ENCODE measurements at regions not wholly inside any gene's neighbourhood (a gene's known extent, or its start where the extent isn't known, plus 50 kb on each side); places are given as distances from the start of the nearest gene placed in this dataset.

DNA sequence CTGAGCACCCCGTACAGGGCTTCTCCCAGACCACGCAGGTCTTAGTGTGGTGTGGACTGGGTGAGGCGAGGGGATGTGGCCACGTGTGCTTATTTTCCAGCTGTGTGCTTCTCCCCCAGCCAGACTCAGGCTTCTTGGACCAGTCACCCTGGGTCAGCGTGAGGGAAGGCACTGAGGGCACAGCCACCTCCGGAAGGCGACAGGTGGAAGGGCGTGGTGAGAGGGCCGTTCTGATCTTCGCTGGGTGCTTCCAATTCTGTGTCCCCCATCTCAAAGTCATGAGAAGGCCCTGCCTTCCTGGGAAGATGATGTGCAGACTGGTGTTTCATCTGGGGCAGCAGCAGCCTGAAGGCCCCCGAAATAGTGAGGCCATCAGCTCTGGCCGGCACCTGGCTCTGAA, 169.7 kb upstream of the MYCN start:
- no peaks in the 10 kb centered on the region for H3K9me3 ChIP-seq
- no peak for DNase-seq
- H3K4me3 ChIP-seq = no peak overlapping the region
- no peaks in the 10 kb centered on the region for H3K36me3 ChIP-seq (replicated peaks in 1 of 2; ENCODE audit: insufficient read depth in 1 of 2, low read depth in 2 of 2)
- WGBS, 2 donors = 73 to 84% methylated on average over 5 to 12 of the region's 12 CpGs
- H3K4me1 ChIP-seq = peaks cover 4% of the 10 kb centered on the region
- no peak for ATAC-seq
- intact Hi-C loops (cut with DNase I) = no loop called here
- H3K27me3 ChIP-seq = no peaks in the 10 kb centered on the region
- no peak overlapping the region for H3K27ac ChIP-seq
- TF ChIP-seq POLR2A (IDR thresholded peaks at IDR 0.05) (no peak), CTCF (IDR thresholded peaks at IDR 0.05) (no peak)

DNA sequence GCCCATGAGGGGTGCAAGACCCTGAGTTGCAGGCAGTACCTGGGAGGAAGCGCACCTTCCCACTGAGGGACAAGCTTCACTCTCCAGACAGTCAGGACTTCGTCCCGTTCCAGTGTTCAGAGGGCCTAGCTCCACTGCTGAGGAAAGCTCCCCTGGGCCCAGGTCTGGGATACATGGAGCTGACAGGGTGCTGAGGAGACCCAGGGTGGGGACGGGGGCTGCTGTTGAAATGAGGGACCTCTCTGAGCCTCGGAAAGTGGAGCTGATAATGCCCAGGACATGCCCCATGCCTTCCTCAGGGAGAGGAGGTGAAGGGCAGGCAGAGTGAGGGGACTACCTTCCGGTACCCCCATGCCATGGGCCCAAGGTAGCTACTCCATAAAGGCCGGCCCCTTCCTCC, 169.2 kb upstream of the MYCN start:
- Histone ChIP-seq H3K4me3 (no peak overlapping the region), H3K36me3 (replicated peaks in 1 of 2; ENCODE audit: insufficient read depth in 1 of 2, low read depth in 2 of 2) (no peaks in the 10 kb centered on the region), H3K27me3 (no peaks in the 10 kb centered on the region), H3K27ac (no peak overlapping the region), H3K9me3 (no peaks in the 10 kb centered on the region), H3K4me1 (peaks cover 4% of the 10 kb centered on the region)
- WGBS, 2 donors = 75 to 86% methylated on average over 6 to 7 of the region's 7 CpGs
- no peak for TF ChIP-seq CTCF (IDR thresholded peaks at IDR 0.05)
- no peak for TF ChIP-seq POLR2A (IDR thresholded peaks at IDR 0.05)
- intact Hi-C loops (cut with DNase I) = no loop called here
- DNase-seq (no peak), ATAC-seq (no peak)

DNA sequence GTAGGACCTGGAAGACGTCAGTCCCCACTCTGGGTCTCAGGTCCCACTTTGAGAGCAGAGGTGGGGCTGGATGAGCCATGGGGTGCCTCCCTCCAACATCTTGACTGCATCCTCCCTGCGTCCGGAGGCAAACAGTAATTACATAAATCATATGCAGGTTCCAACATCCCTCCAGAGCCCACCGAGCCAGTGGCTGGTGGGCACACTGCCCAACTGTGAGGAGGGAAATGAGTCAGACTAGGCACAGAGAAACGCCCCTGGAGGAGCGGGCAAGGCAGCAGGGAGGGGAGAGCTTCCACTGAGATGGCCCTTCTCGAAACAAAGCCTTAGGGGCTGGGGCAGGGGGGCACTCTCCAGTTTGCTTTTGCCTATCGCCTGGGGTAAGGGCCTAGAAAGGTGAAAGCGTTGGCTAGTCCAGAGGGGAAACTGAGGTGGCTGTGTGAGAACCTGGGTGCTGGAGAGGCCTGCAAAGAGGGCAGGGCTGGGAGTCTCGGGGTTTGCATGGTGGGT, 168.2 kb upstream of the MYCN start:
- DNase-seq = no peak
- intact Hi-C loops (cut with DNase I) = no loop called here
- H3K36me3 ChIP-seq (replicated peaks in 1 of 2; ENCODE audit: insufficient read depth in 1 of 2, low read depth in 2 of 2) = no peaks in the 10 kb centered on the region
- no peaks in the 10 kb centered on the region for H3K4me1 ChIP-seq
- ATAC-seq = no peak
- H3K27ac ChIP-seq = no peak overlapping the region
- no peak overlapping the region for H3K4me3 ChIP-seq
- no peaks in the 10 kb centered on the region for H3K9me3 ChIP-seq
- WGBS, 2 donors = 76 to 82% methylated on average over 7 to 10 of the region's 10 CpGs
- no peak for TF ChIP-seq CTCF (IDR thresholded peaks at IDR 0.05)
- no peak for TF ChIP-seq POLR2A (IDR thresholded peaks at IDR 0.05)
- no peaks in the 10 kb centered on the region for H3K27me3 ChIP-seq

DNA sequence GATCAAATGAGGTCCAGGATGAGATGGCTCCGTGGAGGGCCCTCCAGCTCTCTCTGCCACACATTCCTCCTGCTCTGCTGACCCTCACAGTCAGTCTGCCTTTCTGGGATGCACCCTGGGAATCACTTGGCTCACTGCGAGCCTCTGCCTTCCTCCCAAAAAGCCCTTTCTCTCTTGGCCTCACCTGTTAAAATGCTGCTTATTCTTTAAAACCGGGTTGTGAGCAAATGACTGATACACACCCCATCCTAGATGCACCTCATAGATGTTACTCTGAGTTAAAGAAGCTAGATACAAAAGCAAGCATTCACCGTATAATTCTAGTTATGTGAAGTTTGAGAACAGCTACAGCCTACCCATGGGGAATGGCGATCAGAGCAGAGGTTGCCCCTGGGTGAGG, 167.7 kb upstream of the MYCN start:
- TF ChIP-seq POLR2A (IDR thresholded peaks at IDR 0.05) (no peak), CTCF (IDR thresholded peaks at IDR 0.05) (no peak)
- Histone ChIP-seq H3K4me3 (no peak overlapping the region), H3K36me3 (replicated peaks in 1 of 2; ENCODE audit: insufficient read depth in 1 of 2, low read depth in 2 of 2) (no peaks in the 10 kb centered on the region), H3K4me1 (no peaks in the 10 kb centered on the region), H3K27ac (no peak overlapping the region), H3K27me3 (no peaks in the 10 kb centered on the region), H3K9me3 (no peaks in the 10 kb centered on the region)
- DNase-seq (no peak), ATAC-seq (no peak)
- intact Hi-C loops (cut with DNase I) = no loop called here
- 52 to 65% methylated on average over 5 of the region's 5 CpGs for WGBS, 2 donors

DNA sequence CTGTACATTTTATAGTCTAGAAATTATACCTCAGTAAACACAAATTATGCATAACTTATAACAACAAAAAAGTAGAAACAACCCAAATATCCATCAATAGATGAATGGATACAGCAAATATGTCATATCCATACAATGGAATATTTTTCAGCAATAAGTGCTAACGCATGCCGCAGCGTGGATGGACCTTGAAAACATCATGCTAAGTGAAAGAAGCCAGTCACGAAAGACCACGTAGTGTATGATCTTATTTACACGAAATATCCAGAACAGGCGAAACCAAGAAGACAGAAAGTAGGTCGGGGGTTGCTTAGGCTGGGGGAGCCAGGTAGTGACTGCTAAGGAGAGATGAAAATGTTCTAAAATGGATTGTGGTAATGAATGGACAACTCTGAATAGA, 167.1 kb upstream of the MYCN start:
- intact Hi-C loops (cut with DNase I) = no loop called here
- TF ChIP-seq POLR2A (IDR thresholded peaks at IDR 0.05) (no peak), CTCF (IDR thresholded peaks at IDR 0.05) (no peak)

More for the DNA sequence above, 167.1 kb upstream of the MYCN start:
- Histone ChIP-seq H3K27ac (no peak overlapping the region), H3K4me1 (no peaks in the 10 kb centered on the region), H3K4me3 (no peak overlapping the region), H3K9me3 (no peaks in the 10 kb centered on the region), H3K36me3 (replicated peaks in 1 of 2; ENCODE audit: insufficient read depth in 1 of 2, low read depth in 2 of 2) (no peaks in the 10 kb centered on the region), H3K27me3 (no peaks in the 10 kb centered on the region)
- DNase-seq (no peak), ATAC-seq (no peak)
- WGBS, 2 donors = 82 to 84% methylated on average over 8 of the region's 8 CpGs

Data from body of pancreas (tissue), 4 donors.